ENCODE measurements at regions not wholly inside any gene's neighbourhood (a gene's known extent, or its start where the extent isn't known, plus 50 kb on each side); places are given as distances from the start of the nearest gene placed in this dataset.

DNA sequence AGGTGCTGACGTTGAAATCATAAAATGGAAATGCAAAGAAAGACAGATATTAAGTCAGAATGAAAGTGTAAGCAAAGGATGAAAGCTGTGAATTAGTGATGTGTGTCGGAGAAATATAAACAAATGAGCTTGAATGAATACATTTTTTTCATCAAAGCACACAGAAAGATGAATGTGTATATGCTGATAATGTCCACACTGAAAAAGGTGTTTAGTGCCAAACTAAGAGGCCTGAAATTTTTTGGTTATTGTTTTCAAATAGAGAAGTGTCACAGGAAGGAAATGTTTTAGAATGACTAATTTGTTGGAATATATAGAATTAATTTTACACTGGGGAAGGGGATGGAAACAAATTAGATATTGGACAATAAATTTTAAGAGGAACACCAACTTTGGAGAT, 1217.6 kb downstream of the PCDH18 start:
- TF ChIP-seq POLR2A (IDR thresholded peaks at IDR 0.05) (no peak), POLR2AphosphoS5 (IDR thresholded peaks at IDR 0.05) (no peak), EP300 (IDR thresholded peaks at IDR 0.05) (no peak)
- TF ChIP-seq, protein P1, sequence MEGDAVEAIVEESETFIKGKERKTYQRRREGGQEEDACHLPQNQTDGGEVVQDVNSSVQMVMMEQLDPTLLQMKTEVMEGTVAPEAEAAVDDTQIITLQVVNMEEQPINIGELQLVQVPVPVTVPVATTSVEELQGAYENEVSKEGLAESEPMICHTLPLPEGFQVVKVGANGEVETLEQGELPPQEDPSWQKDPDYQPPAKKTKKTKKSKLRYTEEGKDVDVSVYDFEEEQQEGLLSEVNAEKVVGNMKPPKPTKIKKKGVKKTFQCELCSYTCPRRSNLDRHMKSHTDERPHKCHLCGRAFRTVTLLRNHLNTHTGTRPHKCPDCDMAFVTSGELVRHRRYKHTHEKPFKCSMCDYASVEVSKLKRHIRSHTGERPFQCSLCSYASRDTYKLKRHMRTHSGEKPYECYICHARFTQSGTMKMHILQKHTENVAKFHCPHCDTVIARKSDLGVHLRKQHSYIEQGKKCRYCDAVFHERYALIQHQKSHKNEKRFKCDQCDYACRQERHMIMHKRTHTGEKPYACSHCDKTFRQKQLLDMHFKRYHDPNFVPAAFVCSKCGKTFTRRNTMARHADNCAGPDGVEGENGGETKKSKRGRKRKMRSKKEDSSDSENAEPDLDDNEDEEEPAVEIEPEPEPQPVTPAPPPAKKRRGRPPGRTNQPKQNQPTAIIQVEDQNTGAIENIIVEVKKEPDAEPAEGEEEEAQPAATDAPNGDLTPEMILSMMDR (IDR thresholded peaks at IDR 0.05), result no peak
